ENCODE measurements at regions not wholly inside any gene's neighbourhood (a gene's known extent, or its start where the extent isn't known, plus 50 kb on each side); places are given as distances from the start of the nearest gene placed in this dataset.
"Not testable (repeated sequence)": the region's sequence is repeated elsewhere in the genome, so short reads cannot be mapped to it uniquely, and the experiment has no call there.

- DNase-seq (ENCODE audit: low spot score), result no peak
- peak; percentile 90 for ATAC-seq
- intact Hi-C loops (cut with DNase I), result no loop called here
Observed at GRCh38 chr2:111522231-111522768, 361.7 kb downstream of the ANAPC1 start.

GRCh38 chr2:111523009-111523408 lies 361.0 kb downstream of the ANAPC1 start:
- DNase-seq (ENCODE audit: low spot score) (peak; percentile 73), ATAC-seq (no peak)
- intact Hi-C loops (cut with DNase I), result no loop called here

GRCh38 chr2:111525026-111525425 lies 359.0 kb downstream of the ANAPC1 start:
- ATAC-seq; intact Hi-C loops (cut with DNase I); DNase-seq (ENCODE audit: low spot score): not testable (repeated sequence)

GRCh38 chr2:111526041-111526639 lies 357.9 kb downstream of the ANAPC1 start:
- intact Hi-C loops (cut with DNase I), result not testable (repeated sequence)
- ATAC-seq, result peak; percentile 60

GRCh38 chr2:111527707-111528400 lies 356.1 kb downstream of the ANAPC1 start:
- ATAC-seq, result not testable (repeated sequence)

More at GRCh38 chr2:111526041-111526639, 357.9 kb downstream of the ANAPC1 start:
- not testable (repeated sequence) for DNase-seq (ENCODE audit: low spot score)

GRCh38 chr2:111529022-111529421 lies 355.0 kb downstream of the ANAPC1 start:
- DNase-seq (ENCODE audit: low spot score); intact Hi-C loops (cut with DNase I); ATAC-seq: not testable (repeated sequence)

More at GRCh38 chr2:111527707-111528400, 356.1 kb downstream of the ANAPC1 start:
- DNase-seq (ENCODE audit: low spot score); intact Hi-C loops (cut with DNase I): not testable (repeated sequence)

GRCh38 chr2:111530239-111530965 lies 353.6 kb downstream of the ANAPC1 start:
- ATAC-seq; DNase-seq (ENCODE audit: low spot score); intact Hi-C loops (cut with DNase I): not testable (repeated sequence)

GRCh38 chr2:111532682-111533556 lies 351.1 kb downstream of the ANAPC1 start:
- DNase-seq (ENCODE audit: low spot score); intact Hi-C loops (cut with DNase I): not testable (repeated sequence)
- ATAC-seq, result peak; percentile 49

GRCh38 chr2:111533557-111534247 lies 350.3 kb downstream of the ANAPC1 start:
- ATAC-seq, result peak; percentile 53
- intact Hi-C loops (cut with DNase I); DNase-seq (ENCODE audit: low spot score): not testable (repeated sequence)

- peak; percentile 57 for ATAC-seq
- DNase-seq (ENCODE audit: low spot score), result no peak
Observed at GRCh38 chr2:111534910-111535352, 349.1 kb downstream of the ANAPC1 start.

GRCh38 chr2:111535404-111535803 lies 348.6 kb downstream of the ANAPC1 start:
- ATAC-seq, result no peak
- no peak for DNase-seq (ENCODE audit: low spot score)
- intact Hi-C loops (cut with DNase I), result no loop called here

More at GRCh38 chr2:111534910-111535352, 349.1 kb downstream of the ANAPC1 start:
- intact Hi-C loops (cut with DNase I), result no loop called here

GRCh38 chr2:111537078-111537655 lies 346.8 kb downstream of the ANAPC1 start:
- intact Hi-C loops (cut with DNase I), result no loop called here
- no peak for ATAC-seq
- DNase-seq (ENCODE audit: low spot score), result no peak

GRCh38 chr2:111539991-111540390 lies 344.0 kb downstream of the ANAPC1 start:
- DNase-seq (ENCODE audit: low spot score); ATAC-seq; intact Hi-C loops (cut with DNase I): not testable (repeated sequence)

GRCh38 chr2:111542120-111542774 lies 341.7 kb downstream of the ANAPC1 start:
- DNase-seq (ENCODE audit: low spot score); ATAC-seq; intact Hi-C loops (cut with DNase I): not testable (repeated sequence)

GRCh38 chr2:111544006-111544405 lies 340.0 kb downstream of the ANAPC1 start:
- intact Hi-C loops (cut with DNase I); ATAC-seq: not testable (repeated sequence)

GRCh38 chr2:111545723-111546431 lies 338.1 kb downstream of the ANAPC1 start:
- DNase-seq (ENCODE audit: low spot score); intact Hi-C loops (cut with DNase I); ATAC-seq: not testable (repeated sequence)

More at GRCh38 chr2:111544006-111544405, 340.0 kb downstream of the ANAPC1 start:
- not testable (repeated sequence) for DNase-seq (ENCODE audit: low spot score)
